HEK293 (cell line): ENCODE measurements at regions not wholly inside any gene's neighbourhood (a gene's known extent, or its start where the extent isn't known, plus 50 kb on each side); places are given as distances from the start of the nearest gene placed in this dataset.

ENCODE experiments used
- IKZF3 ChIP-seq: fragments of 450-650 bp; IDR thresholded peaks from 2 replicates; pipeline ENCODE4 v1.5.0; 2018; ENCODE audit warnings: missing biosample characterization, mild to moderate bottlenecking, missing genetic modification characterization, moderate library complexity
- KLF8 ChIP-seq: fragments of 450-650 bp; formaldehyde crosslinking; IDR thresholded peaks from 2 replicates; pipeline ENCODE4 v1.5.1; 2016; ENCODE audit warnings: missing biosample characterization, missing genetic modification characterization
- REPIN1 ChIP-seq: fragments of 450-650 bp; formaldehyde crosslinking; IDR thresholded peaks from 2 replicates; pipeline ENCODE4 v1.5.1; 2017; ENCODE audit warnings: missing biosample characterization, missing genetic modification characterization, low read depth
- ZBTB17 ChIP-seq: fragments of 450-650 bp; formaldehyde crosslinking; IDR thresholded peaks from 2 replicates; pipeline ENCODE4 v1.5.1; 2016; ENCODE audit warnings: missing biosample characterization, missing genetic modification characterization
- ZEB2 ChIP-seq: fragments of 450-650 bp; formaldehyde crosslinking; IDR thresholded peaks from 2 replicates; pipeline ENCODE4 v1.5.1; 2016; ENCODE audit warnings: missing biosample characterization, missing genetic modification characterization
- ZFP3 ChIP-seq: fragments of 450-650 bp; formaldehyde crosslinking; IDR thresholded peaks from 2 replicates; pipeline ENCODE4 v1.5.1; 2016; ENCODE audit warnings: low read depth, missing biosample characterization, missing genetic modification characterization
- ZFP41 ChIP-seq: fragments of 450-650 bp; formaldehyde crosslinking; IDR thresholded peaks from 2 replicates; pipeline ENCODE4 v1.5.1; 2016; ENCODE audit warnings: missing biosample characterization, missing genetic modification characterization, borderline replicate concordance
- ZNF10 ChIP-seq: fragments of 450-650 bp; formaldehyde crosslinking; IDR thresholded peaks from 2 replicates; pipeline ENCODE4 v1.5.1; 2017; ENCODE audit warnings: missing biosample characterization, missing genetic modification characterization
- ZNF146 ChIP-seq: fragments of 450-650 bp; formaldehyde crosslinking; IDR thresholded peaks from 2 replicates; pipeline ENCODE4 v1.5.1; 2016; ENCODE audit warnings: missing biosample characterization, missing genetic modification characterization
- ZNF24 ChIP-seq: fragments of 450-650 bp; formaldehyde crosslinking; IDR thresholded peaks from 2 replicates; pipeline ENCODE4 v1.5.1; 2016; ENCODE audit warnings: missing biosample characterization, missing genetic modification characterization
- ZNF248 ChIP-seq: fragments of 450-650 bp; formaldehyde crosslinking; IDR thresholded peaks from 2 replicates; pipeline ENCODE4 v1.5.1; 2017; ENCODE audit warnings: missing biosample characterization, missing genetic modification characterization
- ZNF354C ChIP-seq: fragments of 450-650 bp; formaldehyde crosslinking; IDR thresholded peaks from 2 replicates; pipeline ENCODE4 v1.5.1; 2016; ENCODE audit warnings: missing biosample characterization, missing genetic modification characterization, low read depth, borderline replicate concordance
- ZNF37A ChIP-seq: fragments of 450-650 bp; IDR thresholded peaks from 2 replicates; pipeline ENCODE4 v1.5.1; 2018; ENCODE audit warnings: missing biosample characterization, missing genetic modification characterization
- ZNF426 ChIP-seq: fragments of 450-650 bp; formaldehyde crosslinking; IDR thresholded peaks from 2 replicates; pipeline ENCODE4 v1.5.1; 2017; ENCODE audit warnings: missing biosample characterization, missing genetic modification characterization, mild to moderate bottlenecking, inconsistent platforms, moderate library complexity
- ZNF48 ChIP-seq: fragments of 450-650 bp; formaldehyde crosslinking; IDR thresholded peaks from 2 replicates; pipeline ENCODE4 v1.5.1; 2016; ENCODE audit warnings: missing biosample characterization, missing genetic modification characterization
- ZNF510 ChIP-seq: fragments of 450-650 bp; formaldehyde crosslinking; IDR thresholded peaks from 2 replicates; pipeline ENCODE4 v1.5.1; 2018; ENCODE audit warnings: mild to moderate bottlenecking, missing genetic modification characterization, missing biosample characterization; ENCODE audit not compliant: insufficient replicate concordance
- ZNF521 ChIP-seq: fragments of 450-650 bp; formaldehyde crosslinking; IDR thresholded peaks from 2 replicates; pipeline ENCODE4 v1.5.1; 2017; ENCODE audit warnings: missing biosample characterization, mild to moderate bottlenecking, missing genetic modification characterization
- ZNF561 ChIP-seq: fragments of 450-650 bp; IDR thresholded peaks from 2 replicates; pipeline ENCODE4 v1.5.1; 2018; ENCODE audit warnings: missing biosample characterization, missing genetic modification characterization, borderline replicate concordance
- ZNF571 ChIP-seq: fragments of 450-650 bp; formaldehyde crosslinking; IDR thresholded peaks from 2 replicates; pipeline ENCODE4 v1.5.0; 2017; ENCODE audit warnings: missing biosample characterization, missing genetic modification characterization
- ZNF600 ChIP-seq: fragments of 450-650 bp; formaldehyde crosslinking; IDR thresholded peaks from 2 replicates; pipeline ENCODE4 v1.5.1; 2016; ENCODE audit warnings: missing biosample characterization, missing genetic modification characterization
- ZNF621 ChIP-seq: fragments of 450-650 bp; formaldehyde crosslinking; IDR thresholded peaks from 2 replicates; pipeline ENCODE4 v1.5.1; 2017; ENCODE audit warnings: missing biosample characterization, missing genetic modification characterization
- ZNF624 ChIP-seq: fragments of 450-650 bp; formaldehyde crosslinking; IDR thresholded peaks from 2 replicates; pipeline ENCODE4 v1.5.1; 2017; ENCODE audit warnings: missing biosample characterization, missing genetic modification characterization
- ZNF629 ChIP-seq: fragments of 450-650 bp; formaldehyde crosslinking; IDR thresholded peaks from 2 replicates; pipeline ENCODE4 v1.5.1; 2017; ENCODE audit warnings: missing biosample characterization, missing genetic modification characterization
- ZNF768 ChIP-seq: fragments of 450-650 bp; formaldehyde crosslinking; IDR thresholded peaks from 2 replicates; pipeline ENCODE4 v1.5.1; 2018; ENCODE audit warnings: missing biosample characterization, mild to moderate bottlenecking, missing genetic modification characterization
- ZNF792 ChIP-seq: fragments of 450-650 bp; formaldehyde crosslinking; IDR thresholded peaks from 2 replicates; pipeline ENCODE4 v1.5.1; 2016; ENCODE audit warnings: missing biosample characterization, missing genetic modification characterization
- ZSCAN23 ChIP-seq: fragments of 450-650 bp; formaldehyde crosslinking; IDR thresholded peaks from 2 replicates; pipeline ENCODE4 v1.5.1; 2016; ENCODE audit warnings: missing biosample characterization, missing genetic modification characterization
- TF ChIP-seq, protein P1 (sequence below): fragments of 450-650 bp; formaldehyde crosslinking; IDR thresholded peaks from 2 replicates; pipeline ENCODE4 v1.5.1; 2016; ENCODE audit warnings: missing biosample characterization, missing genetic modification characterization
- TF ChIP-seq, protein P2 (sequence below): fragments of 450-650 bp; formaldehyde crosslinking; IDR thresholded peaks from 2 replicates; pipeline ENCODE4 v1.5.1; 2016; ENCODE audit warnings: missing biosample characterization, missing genetic modification characterization
- TF ChIP-seq, protein P3 (sequence below): fragments of 450-650 bp; formaldehyde crosslinking; IDR thresholded peaks from 2 replicates; pipeline ENCODE4 v1.5.1; 2017; ENCODE audit warnings: missing biosample characterization, missing genetic modification characterization
- TF ChIP-seq, protein P4 (sequence below): fragments of 450-650 bp; formaldehyde crosslinking; IDR thresholded peaks from 2 replicates; pipeline ENCODE4 v1.5.1; 2016; ENCODE audit warnings: missing biosample characterization, missing genetic modification characterization
- TF ChIP-seq, protein P5 (sequence below): fragments of 450-650 bp; formaldehyde crosslinking; IDR thresholded peaks from 2 replicates; pipeline ENCODE4 v1.5.1; 2016; ENCODE audit warnings: missing biosample characterization, missing genetic modification characterization
- TF ChIP-seq, protein P6 (sequence below): fragments of 450-650 bp; formaldehyde crosslinking; IDR thresholded peaks from 2 replicates; pipeline ENCODE4 v1.5.1; 2016; ENCODE audit warnings: missing biosample characterization, missing genetic modification characterization

DNA sequence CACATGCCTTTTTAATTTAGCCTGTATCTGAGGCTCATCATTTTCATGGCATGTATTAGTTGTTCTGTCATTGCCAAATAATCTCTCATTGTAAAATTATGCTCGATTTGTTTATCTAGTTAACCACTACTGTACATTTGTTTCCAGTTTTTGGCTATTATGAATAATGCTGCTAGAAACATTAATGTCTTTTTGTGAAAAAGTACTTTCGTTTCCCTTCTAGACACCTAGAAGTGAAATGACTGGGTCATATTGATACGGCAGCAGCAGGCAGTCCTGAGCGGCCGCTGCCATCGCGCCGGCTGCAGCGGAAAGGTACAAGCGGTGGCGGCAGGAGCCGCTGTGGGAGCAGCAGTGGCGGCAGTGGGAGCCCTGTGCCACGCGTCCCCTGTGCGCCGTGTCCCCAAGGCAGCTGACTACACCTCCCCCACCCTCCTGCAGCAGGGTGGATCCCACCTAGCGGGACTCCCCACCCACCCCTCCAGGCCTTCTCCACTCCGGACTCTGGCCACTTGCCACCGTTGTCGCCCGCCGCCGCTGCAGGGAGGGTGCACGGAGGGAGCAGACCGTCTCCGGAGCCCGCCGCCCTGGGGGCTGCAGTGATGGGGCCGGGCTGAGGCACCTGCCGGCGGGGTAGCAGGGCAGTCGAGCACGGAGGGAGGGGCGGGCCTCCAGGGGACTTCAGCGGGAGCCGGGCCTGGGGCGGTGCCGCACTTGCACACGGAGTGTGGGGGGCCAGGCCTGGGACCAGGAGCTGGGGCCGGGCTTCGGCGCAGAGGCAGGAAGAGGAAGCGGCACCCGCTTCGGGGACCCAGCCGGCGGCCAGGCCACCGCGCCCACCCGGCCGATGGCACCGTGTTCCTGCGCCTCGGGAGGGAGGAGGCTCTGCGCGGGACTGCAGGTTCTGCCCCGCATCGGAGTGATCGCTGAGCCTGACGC lies 66.8 kb upstream of the RGS7 start (continued):
- TF ChIP-seq ZNF426 (tag by site-specific recombination) (no peak), ZNF571 (tag by site-specific recombination) (no peak), ZEB2 (peak; percentile 81), KLF8 (tag by site-specific recombination) (peak; percentile 91), ZNF510 (tag by site-specific recombination) (no peak), ZNF10 (peak; percentile 64; the same call in 1 of the 2 replicates), ZNF600 (tag by site-specific recombination) (peak; percentile 94), ZFP3 (tag by site-specific recombination) (no peak), ZNF354C (tag by site-specific recombination) (no peak), ZNF248 (no peak), ZNF24 (tag by site-specific recombination) (0 out of 2 replicates have a peak, but pooled peaks have one; percentile 39), ZBTB17 (tag by site-specific recombination) (peak; percentile 88), ZNF48 (no peak), ZNF621 (tag by site-specific recombination) (no peak), ZNF768 (tag by site-specific recombination) (no peak; the same call in 1 of the 2 replicates), ZNF792 (tag by site-specific recombination) (no peak), ZNF561 (tag by site-specific recombination) (peak; percentile 94; the same call in 1 of the 2 replicates), ZNF521 (tag by site-specific recombination) (no peak), ZNF146 (tag by site-specific recombination) (peak; percentile 41; the same call in 1 of the 2 replicates), ZSCAN23 (tag by site-specific recombination) (0 out of 2 replicates have a peak, but pooled peaks have one; percentile 40), ZNF629 (tag by site-specific recombination) (peak; percentile 42; the same call in 1 of the 2 replicates), IKZF3 (tag by site-specific recombination) (no peak), ZNF624 (no peak), ZFP41 (tag by site-specific recombination) (no peak), REPIN1 (tag by site-specific recombination) (peak; percentile 42; the same call in 1 of the 2 replicates), ZNF37A (tag by site-specific recombination) (no peak)
- TF ChIP-seq, protein P1, sequence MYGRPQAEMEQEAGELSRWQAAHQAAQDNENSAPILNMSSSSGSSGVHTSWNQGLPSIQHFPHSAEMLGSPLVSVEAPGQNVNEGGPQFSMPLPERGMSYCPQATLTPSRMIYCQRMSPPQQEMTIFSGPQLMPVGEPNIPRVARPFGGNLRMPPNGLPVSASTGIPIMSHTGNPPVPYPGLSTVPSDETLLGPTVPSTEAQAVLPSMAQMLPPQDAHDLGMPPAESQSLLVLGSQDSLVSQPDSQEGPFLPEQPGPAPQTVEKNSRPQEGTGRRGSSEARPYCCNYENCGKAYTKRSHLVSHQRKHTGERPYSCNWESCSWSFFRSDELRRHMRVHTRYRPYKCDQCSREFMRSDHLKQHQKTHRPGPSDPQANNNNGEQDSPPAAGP (tag by site-specific recombination): peak; percentile 92
- TF ChIP-seq, protein P2, sequence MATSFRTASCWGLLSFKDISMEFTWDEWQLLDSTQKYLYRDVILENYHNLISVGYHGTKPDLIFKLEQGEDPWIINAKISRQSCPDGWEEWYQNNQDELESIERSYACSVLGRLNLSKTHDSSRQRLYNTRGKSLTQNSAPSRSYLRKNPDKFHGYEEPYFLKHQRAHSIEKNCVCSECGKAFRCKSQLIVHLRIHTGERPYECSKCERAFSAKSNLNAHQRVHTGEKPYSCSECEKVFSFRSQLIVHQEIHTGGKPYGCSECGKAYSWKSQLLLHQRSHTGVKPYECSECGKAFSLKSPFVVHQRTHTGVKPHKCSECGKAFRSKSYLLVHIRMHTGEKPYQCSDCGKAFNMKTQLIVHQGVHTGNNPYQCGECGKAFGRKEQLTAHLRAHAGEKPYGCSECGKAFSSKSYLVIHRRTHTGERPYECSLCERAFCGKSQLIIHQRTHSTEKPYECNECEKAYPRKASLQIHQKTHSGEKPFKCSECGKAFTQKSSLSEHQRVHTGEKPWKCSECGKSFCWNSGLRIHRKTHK: no peak
- TF ChIP-seq, protein P3, sequence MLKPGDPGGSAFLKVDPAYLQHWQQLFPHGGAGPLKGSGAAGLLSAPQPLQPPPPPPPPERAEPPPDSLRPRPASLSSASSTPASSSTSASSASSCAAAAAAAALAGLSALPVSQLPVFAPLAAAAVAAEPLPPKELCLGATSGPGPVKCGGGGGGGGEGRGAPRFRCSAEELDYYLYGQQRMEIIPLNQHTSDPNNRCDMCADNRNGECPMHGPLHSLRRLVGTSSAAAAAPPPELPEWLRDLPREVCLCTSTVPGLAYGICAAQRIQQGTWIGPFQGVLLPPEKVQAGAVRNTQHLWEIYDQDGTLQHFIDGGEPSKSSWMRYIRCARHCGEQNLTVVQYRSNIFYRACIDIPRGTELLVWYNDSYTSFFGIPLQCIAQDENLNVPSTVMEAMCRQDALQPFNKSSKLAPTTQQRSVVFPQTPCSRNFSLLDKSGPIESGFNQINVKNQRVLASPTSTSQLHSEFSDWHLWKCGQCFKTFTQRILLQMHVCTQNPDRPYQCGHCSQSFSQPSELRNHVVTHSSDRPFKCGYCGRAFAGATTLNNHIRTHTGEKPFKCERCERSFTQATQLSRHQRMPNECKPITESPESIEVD (tag by site-specific recombination): 0 out of 2 replicates have a peak, but pooled peaks have one; percentile 33
- TF ChIP-seq, protein P4, sequence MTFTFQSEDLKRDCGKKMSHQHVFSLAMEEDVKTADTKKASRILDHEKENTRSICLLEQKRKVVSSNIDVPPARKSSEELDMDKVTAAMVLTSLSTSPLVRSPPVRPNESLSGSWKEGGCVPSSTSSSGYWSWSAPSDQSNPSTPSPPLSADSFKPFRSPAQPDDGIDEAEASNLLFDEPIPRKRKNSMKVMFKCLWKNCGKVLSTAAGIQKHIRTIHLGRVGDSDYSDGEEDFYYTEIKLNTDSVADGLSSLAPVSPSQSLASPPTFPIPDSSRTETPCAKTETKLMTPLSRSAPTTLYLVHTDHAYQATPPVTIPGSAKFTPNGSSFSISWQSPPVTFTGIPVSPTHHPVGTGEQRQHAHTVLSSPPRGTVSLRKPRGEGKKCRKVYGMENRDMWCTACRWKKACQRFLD (tag by site-specific recombination): no peak
- TF ChIP-seq, protein P5, sequence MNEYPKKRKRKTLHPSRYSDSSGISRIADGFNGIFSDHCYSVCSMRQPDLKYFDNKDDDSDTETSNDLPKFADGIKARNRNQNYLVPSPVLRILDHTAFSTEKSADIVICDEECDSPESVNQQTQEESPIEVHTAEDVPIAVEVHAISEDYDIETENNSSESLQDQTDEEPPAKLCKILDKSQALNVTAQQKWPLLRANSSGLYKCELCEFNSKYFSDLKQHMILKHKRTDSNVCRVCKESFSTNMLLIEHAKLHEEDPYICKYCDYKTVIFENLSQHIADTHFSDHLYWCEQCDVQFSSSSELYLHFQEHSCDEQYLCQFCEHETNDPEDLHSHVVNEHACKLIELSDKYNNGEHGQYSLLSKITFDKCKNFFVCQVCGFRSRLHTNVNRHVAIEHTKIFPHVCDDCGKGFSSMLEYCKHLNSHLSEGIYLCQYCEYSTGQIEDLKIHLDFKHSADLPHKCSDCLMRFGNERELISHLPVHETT: no peak; the same call in 1 of the 2 replicates
- TF ChIP-seq, protein P6, sequence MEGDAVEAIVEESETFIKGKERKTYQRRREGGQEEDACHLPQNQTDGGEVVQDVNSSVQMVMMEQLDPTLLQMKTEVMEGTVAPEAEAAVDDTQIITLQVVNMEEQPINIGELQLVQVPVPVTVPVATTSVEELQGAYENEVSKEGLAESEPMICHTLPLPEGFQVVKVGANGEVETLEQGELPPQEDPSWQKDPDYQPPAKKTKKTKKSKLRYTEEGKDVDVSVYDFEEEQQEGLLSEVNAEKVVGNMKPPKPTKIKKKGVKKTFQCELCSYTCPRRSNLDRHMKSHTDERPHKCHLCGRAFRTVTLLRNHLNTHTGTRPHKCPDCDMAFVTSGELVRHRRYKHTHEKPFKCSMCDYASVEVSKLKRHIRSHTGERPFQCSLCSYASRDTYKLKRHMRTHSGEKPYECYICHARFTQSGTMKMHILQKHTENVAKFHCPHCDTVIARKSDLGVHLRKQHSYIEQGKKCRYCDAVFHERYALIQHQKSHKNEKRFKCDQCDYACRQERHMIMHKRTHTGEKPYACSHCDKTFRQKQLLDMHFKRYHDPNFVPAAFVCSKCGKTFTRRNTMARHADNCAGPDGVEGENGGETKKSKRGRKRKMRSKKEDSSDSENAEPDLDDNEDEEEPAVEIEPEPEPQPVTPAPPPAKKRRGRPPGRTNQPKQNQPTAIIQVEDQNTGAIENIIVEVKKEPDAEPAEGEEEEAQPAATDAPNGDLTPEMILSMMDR (tag by site-specific recombination): peak; percentile 93
